Stimulated activated CD4-positive, alpha-beta T cell treated with anti-CD3 and anti-CD28 coated beads, Interleukin-4, amount 100 ng/mL, for 1 hour (primary cell): ENCODE measurements at regions not wholly inside any gene's neighbourhood (a gene's known extent, or its start where the extent isn't known, plus 50 kb on each side); places are given as distances from the start of the nearest gene placed in this dataset.

Experiments used
- DNase-seq: peaks from one replicate; pipeline ENCODE4 v3.0.0-alpha.2; 2020

- no peak for DNase-seq
These were observed 70.9 kb upstream of the PCGF5 start for GRCh38 chr10:91149550-91149949.

- no peak for DNase-seq
These were observed 69.8 kb upstream of the PCGF5 start for GRCh38 chr10:91150631-91151030.

- DNase-seq = no peak
These were observed 67.0 kb upstream of the PCGF5 start for GRCh38 chr10:91153508-91153907.

GRCh38 chr10:91154842-91155241, 65.6 kb upstream of the PCGF5 start:
- no peak for DNase-seq

- no peak for DNase-seq
These were observed 64.3 kb upstream of the PCGF5 start for GRCh38 chr10:91156196-91156595.

GRCh38 chr10:91159254-91159783, 61.1 kb upstream of the PCGF5 start:
- no peak for DNase-seq

GRCh38 chr10:91162050-91162494, 58.4 kb upstream of the PCGF5 start:
- peak; percentile 3 for DNase-seq

GRCh38 chr10:91162495-91163268, 57.8 kb upstream of the PCGF5 start:
- peak; percentile 72 for DNase-seq

GRCh38 chr10:91163269-91163868, 57.1 kb upstream of the PCGF5 start:
- DNase-seq = peak; percentile 69

GRCh38 chr10:91163869-91164474, 56.5 kb upstream of the PCGF5 start:
- peak; percentile 68 for DNase-seq

GRCh38 chr10:91164520-91165065, 55.9 kb upstream of the PCGF5 start:
- no peak for DNase-seq

- no peak for DNase-seq
These were observed 53.1 kb upstream of the PCGF5 start for GRCh38 chr10:91167406-91167805.

GRCh38 chr10:91170418-91170817, 50.0 kb upstream of the PCGF5 start:
- DNase-seq = no peak
